Epithelial cell of esophagus (primary cell): ENCODE measurements at regions not wholly inside any gene's neighbourhood (a gene's known extent, or its start where the extent isn't known, plus 50 kb on each side); places are given as distances from the start of the nearest gene placed in this dataset.
"Not testable (repeated sequence)": the region's sequence is repeated elsewhere in the genome, so short reads cannot be mapped to it uniquely, and the experiment has no call there.

Source experiments
- DNase-seq: peaks from one replicate; pipeline ENCODE4 v3.0.0; 2010; ENCODE audit warnings: low read depth
- H3K4me3 ChIP-seq: 2 replicates; pipeline ENCODE4 v1.5.1; 2011; ENCODE audit warnings: mild to moderate bottlenecking, low read length, control low read depth
- CTCF ChIP-seq: IDR thresholded peaks from 2 replicates; pipeline ENCODE4 v1.5.1; 2011; ENCODE audit warnings: low read depth, mild to moderate bottlenecking, low read length, control low read depth, inconsistent platforms; ENCODE audit not compliant: insufficient read depth; ENCODE audit errors: missing control alignments

DNA sequence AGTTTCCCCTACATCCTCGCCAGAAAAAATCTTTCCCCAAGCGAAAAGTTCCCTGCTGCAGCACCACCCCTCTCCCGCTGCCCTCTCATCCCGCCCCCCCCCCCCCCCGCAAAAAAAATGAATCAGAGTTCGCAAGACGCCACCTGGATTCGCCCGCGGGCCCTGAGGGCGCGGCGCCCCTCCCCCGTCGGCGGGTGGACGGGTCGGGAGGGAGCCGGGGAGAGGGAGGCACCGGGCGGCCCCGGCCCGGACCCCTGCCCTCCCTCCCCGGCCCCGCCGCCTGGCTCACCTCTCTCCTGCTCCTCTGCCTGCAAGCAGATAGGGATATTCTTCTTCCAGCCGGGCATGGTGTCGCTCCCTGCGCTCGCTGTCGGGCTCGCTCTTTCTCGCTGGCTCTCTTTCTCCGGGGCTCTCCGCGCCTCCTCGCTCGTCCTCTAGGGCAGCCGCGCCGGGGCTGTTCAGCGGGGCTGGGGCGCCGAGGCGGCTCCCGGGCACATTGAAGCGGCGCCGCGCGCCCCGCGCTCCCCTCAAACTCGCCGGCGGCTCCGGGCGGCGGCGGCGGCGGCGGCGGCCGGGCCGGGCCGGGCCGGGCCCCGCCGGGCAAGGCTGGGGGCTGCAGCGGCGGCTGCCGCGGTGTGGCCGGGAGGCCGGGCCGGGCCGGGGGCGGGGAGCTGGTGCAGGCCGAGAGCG lies 200.3 kb upstream of the CAND1 start:
- DNase-seq = peak; percentile 77
- peak overlapping the region; percentile 64 for H3K4me3 ChIP-seq
- TF ChIP-seq CTCF = no peak

- peak overlapping the region; percentile 64 for H3K4me3 ChIP-seq
- peak; percentile 27 for TF ChIP-seq CTCF
- peak; percentile 63 for DNase-seq
These were observed 199.5 kb upstream of the CAND1 start for GRCh38 chr12:67069451-67070306.

- TF ChIP-seq CTCF = no peak
- peak overlapping the region; percentile 64 for H3K4me3 ChIP-seq
- no peak for DNase-seq
These were observed 198.9 kb upstream of the CAND1 start for GRCh38 chr12:67070307-67070600.

DNA sequence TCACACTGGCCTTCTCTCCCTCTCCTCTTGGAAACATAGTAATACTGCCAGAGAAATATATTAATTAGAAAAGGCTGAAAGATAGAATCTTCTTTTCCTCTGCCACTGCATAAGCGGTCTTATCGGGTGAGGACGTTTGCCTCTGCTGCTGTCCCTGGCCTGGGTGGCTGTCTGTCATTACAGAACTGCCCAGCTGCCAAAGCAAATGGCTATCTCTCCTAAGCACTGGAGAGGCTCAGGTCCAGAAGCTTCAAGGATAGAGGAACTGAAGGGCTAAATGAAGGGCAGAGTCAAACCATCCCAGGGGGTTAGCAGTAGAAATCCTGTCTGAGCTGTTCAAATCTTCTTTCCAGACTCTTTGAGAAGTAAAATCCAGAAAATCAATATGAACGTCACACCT lies 198.6 kb upstream of the CAND1 start:
- no peak for DNase-seq
- no peak for TF ChIP-seq CTCF
- no peak overlapping the region for H3K4me3 ChIP-seq

DNA sequence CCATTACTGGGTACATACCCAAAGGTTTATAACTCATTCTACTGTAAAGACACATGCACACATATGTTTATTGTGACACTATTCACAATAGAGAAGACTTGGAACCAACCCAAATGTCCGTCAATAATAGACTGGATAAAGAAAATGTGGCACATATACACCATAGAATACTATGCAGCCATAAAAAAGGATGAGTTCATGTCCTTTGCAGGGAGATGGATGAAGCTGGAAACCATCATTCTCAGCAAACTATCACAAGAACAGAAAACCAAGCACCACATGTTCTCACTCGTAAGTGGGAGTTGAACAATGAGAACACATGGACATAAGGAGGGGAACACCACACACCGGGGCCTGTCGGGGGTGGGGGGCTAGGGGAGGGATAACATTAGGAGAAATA lies 196.9 kb upstream of the CAND1 start:
- DNase-seq, H3K4me3 ChIP-seq: not testable (repeated sequence)

- TF ChIP-seq CTCF = no peak
- H3K4me3 ChIP-seq = no peak overlapping the region
- no peak for DNase-seq
These were observed 195.8 kb upstream of the CAND1 start for GRCh38 chr12:67073336-67073735.

GRCh38 chr12:67074072-67074471 lies 195.1 kb upstream of the CAND1 start:
- no peak for DNase-seq
- no peak overlapping the region for H3K4me3 ChIP-seq
- no peak for TF ChIP-seq CTCF
